Central memory CD8-positive, alpha-beta T cell (primary cell): ENCODE measurements at regions not wholly inside any gene's neighbourhood (a gene's known extent, or its start where the extent isn't known, plus 50 kb on each side); places are given as distances from the start of the nearest gene placed in this dataset.

Experiments
- ATAC-seq: fragments of 150-1000 bp; cut with Tn5 transposase; replicated peaks from 2 replicates; pipeline ENCODE4 v1.10.0; 2022; ENCODE audit warnings: mild to moderate bottlenecking, moderate FRiP score, moderate number of reproducible peaks; ENCODE audit not compliant: poor library complexity, severe bottlenecking; ENCODE audit errors: extremely low read depth
- DNase-seq, 2 donors: peaks; one replicate each; pipeline ENCODE4 v3.0.0; 2021; ENCODE audit warnings: low spot score in 2 of 2
- H3K27ac Mint-ChIP-seq: one replicate; pipeline ENCODE4 v1.8.0; 2022; ENCODE audit warnings: low read depth, mild to moderate bottlenecking, moderate library complexity, mixed read lengths
- H3K27me3 Mint-ChIP-seq: one replicate; pipeline ENCODE4 v1.8.0; 2022; ENCODE audit warnings: mixed read lengths
- H3K36me3 Mint-ChIP-seq: one replicate; pipeline ENCODE4 v1.8.0; 2022; ENCODE audit warnings: mild to moderate bottlenecking, moderate library complexity, mixed read lengths; ENCODE audit not compliant: insufficient read depth
- H3K4me1 Mint-ChIP-seq: one replicate; pipeline ENCODE4 v1.8.0; 2022; ENCODE audit warnings: mixed read lengths
- H3K4me3 Mint-ChIP-seq: one replicate; pipeline ENCODE4 v1.8.0; 2022; ENCODE audit warnings: mild to moderate bottlenecking, moderate library complexity, mixed read lengths
- H3K9me3 Mint-ChIP-seq: one replicate; pipeline ENCODE4 v1.8.0; 2022; ENCODE audit warnings: mixed read lengths

DNA sequence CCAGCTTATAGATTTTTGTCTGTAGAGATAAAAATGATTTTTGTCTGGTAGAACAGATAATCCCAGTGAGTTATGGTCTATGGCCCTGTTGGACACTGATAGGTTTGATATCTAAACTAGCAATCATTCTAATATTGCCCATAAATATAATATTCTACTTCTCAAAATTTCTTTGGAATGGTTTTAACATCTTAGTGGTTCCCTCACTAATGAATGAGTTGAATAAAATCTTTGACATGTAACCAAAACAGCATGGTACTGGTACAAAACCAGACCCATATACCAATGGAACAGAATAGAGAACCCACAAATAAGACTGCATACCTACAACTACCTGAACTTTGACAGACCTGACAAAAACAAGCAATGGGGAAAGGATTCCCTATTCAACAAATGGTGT is 219.7 kb downstream of the SEC61B start:
- ATAC-seq (no peak), DNase-seq (no peak)
- Mint-ChIP-seq H3K9me3 (no peaks in the 10 kb centered on the region), H3K36me3 (no peaks in the 10 kb centered on the region), H3K27me3 (peaks cover 30% of the 10 kb centered on the region), H3K27ac (no peak overlapping the region), H3K4me1 (no peaks in the 10 kb centered on the region), H3K4me3 (no peak overlapping the region)

- H3K4me3 Mint-ChIP-seq, result no peak overlapping the region
- H3K27me3 Mint-ChIP-seq, result peaks cover 49% of the 10 kb centered on the region
- DNase-seq (no peak), ATAC-seq (no peak)
- no peaks in the 10 kb centered on the region for H3K9me3 Mint-ChIP-seq
- H3K4me1 Mint-ChIP-seq, result no peaks in the 10 kb centered on the region
- no peak overlapping the region for H3K27ac Mint-ChIP-seq
- H3K36me3 Mint-ChIP-seq, result no peaks in the 10 kb centered on the region
Measured at GRCh38 chr9:99445371-99445891, 223.3 kb downstream of the SEC61B start.

- Mint-ChIP-seq H3K4me1 (no peaks in the 10 kb centered on the region), H3K27me3 (peaks cover 52% of the 10 kb centered on the region), H3K27ac (no peak overlapping the region), H3K9me3 (no peaks in the 10 kb centered on the region), H3K4me3 (no peak overlapping the region), H3K36me3 (no peaks in the 10 kb centered on the region)
- DNase-seq (no peak), ATAC-seq (no peak)
Measured at GRCh38 chr9:99445920-99446319, 223.8 kb downstream of the SEC61B start.

- H3K9me3 Mint-ChIP-seq, result no peaks in the 10 kb centered on the region
- peaks cover 43% of the 10 kb centered on the region for H3K27me3 Mint-ChIP-seq
- H3K4me3 Mint-ChIP-seq, result no peak overlapping the region
- H3K36me3 Mint-ChIP-seq, result no peaks in the 10 kb centered on the region
- H3K27ac Mint-ChIP-seq, result no peak overlapping the region
- DNase-seq (no peak), ATAC-seq (no peak)
- H3K4me1 Mint-ChIP-seq, result no peaks in the 10 kb centered on the region
Measured at GRCh38 chr9:99447951-99448350, 225.9 kb downstream of the SEC61B start.

GRCh38 chr9:99449726-99450125 is 227.6 kb downstream of the SEC61B start:
- Mint-ChIP-seq H3K4me3 (no peak overlapping the region), H3K27ac (no peak overlapping the region), H3K27me3 (peaks cover 45% of the 10 kb centered on the region), H3K36me3 (no peaks in the 10 kb centered on the region), H3K4me1 (no peaks in the 10 kb centered on the region), H3K9me3 (no peaks in the 10 kb centered on the region)
- ATAC-seq, result no peak
- no peak for DNase-seq

DNA sequence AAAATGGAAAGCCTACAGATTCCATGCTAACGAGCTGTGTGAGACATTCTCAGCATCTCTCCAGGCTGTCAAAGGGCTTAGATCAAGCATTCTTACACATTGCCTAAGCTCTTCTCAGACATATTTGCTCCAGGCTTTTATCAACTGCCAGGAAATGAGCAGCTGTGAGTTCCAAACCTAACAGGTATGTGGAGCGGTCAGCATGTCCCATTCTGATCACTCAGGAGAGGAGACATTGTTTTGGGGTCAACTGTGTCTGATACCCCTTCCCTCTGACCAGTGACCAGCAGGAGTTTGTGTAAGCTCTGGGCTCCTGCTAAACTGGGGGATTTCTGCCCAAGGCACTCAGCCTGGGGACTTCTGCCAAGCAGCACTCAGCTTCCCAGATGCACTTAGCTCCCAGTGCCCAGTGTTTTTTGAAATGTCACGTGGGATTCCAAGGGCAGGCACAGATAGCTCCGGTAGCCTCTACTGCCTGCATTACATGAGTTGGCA is 229.1 kb downstream of the SEC61B start:
- no peak for ATAC-seq
- Mint-ChIP-seq H3K36me3 (no peaks in the 10 kb centered on the region), H3K4me3 (no peak overlapping the region), H3K27me3 (peaks cover 43% of the 10 kb centered on the region), H3K9me3 (no peaks in the 10 kb centered on the region), H3K27ac (no peak overlapping the region), H3K4me1 (no peaks in the 10 kb centered on the region)
- no peak for DNase-seq

- ATAC-seq, result no peak
- Mint-ChIP-seq H3K36me3 (no peaks in the 10 kb centered on the region), H3K9me3 (no peaks in the 10 kb centered on the region), H3K27ac (no peak overlapping the region), H3K27me3 (peaks cover 46% of the 10 kb centered on the region), H3K4me3 (no peak overlapping the region), H3K4me1 (no peaks in the 10 kb centered on the region)
- no peak for DNase-seq
Measured at GRCh38 chr9:99457406-99457805, 235.3 kb downstream of the SEC61B start.

DNA sequence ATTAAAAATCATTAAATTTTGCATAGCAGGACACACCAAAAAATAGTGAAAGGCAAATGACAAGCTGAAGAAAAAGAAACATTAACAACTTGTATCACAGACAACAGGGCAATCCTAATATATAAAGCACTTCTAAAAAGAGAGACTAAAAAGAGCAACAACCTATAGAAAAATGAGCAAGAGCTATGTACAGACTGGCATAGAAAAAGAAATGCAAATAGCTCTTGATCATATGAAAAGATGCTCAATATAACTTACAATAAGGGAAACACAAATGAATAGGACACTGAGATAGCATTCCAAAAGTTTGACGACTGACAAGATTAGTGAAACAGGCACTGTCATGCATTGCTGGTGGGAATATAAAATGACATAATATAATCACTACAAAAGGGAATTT is 235.9 kb downstream of the SEC61B start:
- no peak overlapping the region for H3K4me3 Mint-ChIP-seq
- no peaks in the 10 kb centered on the region for H3K9me3 Mint-ChIP-seq
- no peak for DNase-seq
- peaks cover 52% of the 10 kb centered on the region for H3K27me3 Mint-ChIP-seq
- no peaks in the 10 kb centered on the region for H3K4me1 Mint-ChIP-seq
- no peak overlapping the region for H3K27ac Mint-ChIP-seq
- no peaks in the 10 kb centered on the region for H3K36me3 Mint-ChIP-seq
- ATAC-seq, result no peak

GRCh38 chr9:99459919-99460318 is 237.8 kb downstream of the SEC61B start:
- Mint-ChIP-seq H3K4me3 (no peak overlapping the region), H3K36me3 (no peaks in the 10 kb centered on the region), H3K9me3 (no peaks in the 10 kb centered on the region), H3K27me3 (peaks cover 48% of the 10 kb centered on the region), H3K27ac (no peak overlapping the region), H3K4me1 (no peaks in the 10 kb centered on the region)
- ATAC-seq (no peak), DNase-seq (no peak)

GRCh38 chr9:99463131-99463530 is 241.0 kb downstream of the SEC61B start:
- Mint-ChIP-seq H3K27me3 (peaks cover 38% of the 10 kb centered on the region), H3K36me3 (no peaks in the 10 kb centered on the region), H3K4me3 (no peak overlapping the region), H3K4me1 (no peaks in the 10 kb centered on the region), H3K9me3 (no peaks in the 10 kb centered on the region), H3K27ac (no peak overlapping the region)
- ATAC-seq (no peak), DNase-seq (no peak)

GRCh38 chr9:99464568-99464967 is 242.5 kb downstream of the SEC61B start:
- DNase-seq (no peak), ATAC-seq (no peak)
- Mint-ChIP-seq H3K4me1 (no peaks in the 10 kb centered on the region), H3K27me3 (peaks cover 44% of the 10 kb centered on the region), H3K4me3 (no peak overlapping the region), H3K9me3 (no peaks in the 10 kb centered on the region), H3K36me3 (no peaks in the 10 kb centered on the region), H3K27ac (no peak overlapping the region)

GRCh38 chr9:99465231-99465907 is 243.3 kb downstream of the SEC61B start:
- DNase-seq (no peak), ATAC-seq (no peak)
- Mint-ChIP-seq H3K27ac (no peak overlapping the region), H3K27me3 (peaks cover 43% of the 10 kb centered on the region), H3K9me3 (no peaks in the 10 kb centered on the region), H3K36me3 (no peaks in the 10 kb centered on the region), H3K4me1 (no peaks in the 10 kb centered on the region), H3K4me3 (no peak overlapping the region)

DNA sequence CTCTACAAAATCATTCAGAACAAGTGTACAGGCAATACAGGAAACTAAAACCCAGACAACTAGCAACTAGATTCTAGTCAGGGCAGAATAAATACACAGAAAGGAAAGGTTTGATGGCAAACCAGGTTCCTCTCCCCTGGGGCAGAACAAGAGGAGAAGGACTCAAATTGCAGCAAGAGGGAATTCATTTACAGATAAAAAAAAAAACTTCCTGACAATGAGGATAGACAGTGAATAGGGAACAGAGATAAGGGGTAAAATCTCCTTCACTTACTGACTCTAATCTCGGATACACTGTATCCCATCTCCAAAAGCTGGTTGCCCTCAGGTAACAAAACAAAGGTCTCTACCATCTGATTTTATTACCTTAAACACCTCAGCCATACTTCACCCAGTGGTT is 244.0 kb downstream of the SEC61B start:
- DNase-seq, result no peak
- H3K27ac Mint-ChIP-seq, result no peak overlapping the region
- peaks cover 50% of the 10 kb centered on the region for H3K27me3 Mint-ChIP-seq
- H3K4me1 Mint-ChIP-seq, result no peaks in the 10 kb centered on the region
- no peak overlapping the region for H3K4me3 Mint-ChIP-seq
- no peaks in the 10 kb centered on the region for H3K36me3 Mint-ChIP-seq
- no peak for ATAC-seq
- H3K9me3 Mint-ChIP-seq, result no peaks in the 10 kb centered on the region
